ENCODE measurements at regions not wholly inside any gene's neighbourhood (a gene's known extent, or its start where the extent isn't known, plus 50 kb on each side); places are given as distances from the start of the nearest gene placed in this dataset.
"Not testable (repeated sequence)": the region's sequence is repeated elsewhere in the genome, so short reads cannot be mapped to it uniquely, and the experiment has no call there.

DNA sequence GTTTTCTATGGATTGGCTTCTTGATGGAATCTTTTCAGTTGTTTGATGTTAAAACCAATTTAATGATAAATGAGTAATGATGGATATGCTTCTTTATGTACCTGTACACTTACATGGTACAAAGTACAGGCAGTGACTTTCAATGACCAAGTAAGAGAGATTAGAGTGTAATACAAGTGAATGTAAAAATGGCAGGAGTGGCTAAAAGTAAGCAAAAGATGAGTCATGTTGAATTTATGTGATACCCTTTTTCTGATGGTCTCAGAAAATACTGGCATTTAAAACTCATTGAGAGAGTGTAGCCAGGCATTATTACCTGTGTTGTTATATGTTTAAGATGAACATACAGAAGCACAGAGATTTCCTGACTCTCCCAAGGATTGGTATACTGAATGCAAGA lies 97.1 kb downstream of the GPR85 start:
- DNase-seq (ENCODE audit: low spot score in 2 of 2) (no peak), ATAC-seq (no peak)
- Mint-ChIP-seq H3K9me3 (no peaks in the 10 kb centered on the region), H3K36me3 (no peaks in the 10 kb centered on the region), H3K27ac (no peak overlapping the region)

DNA sequence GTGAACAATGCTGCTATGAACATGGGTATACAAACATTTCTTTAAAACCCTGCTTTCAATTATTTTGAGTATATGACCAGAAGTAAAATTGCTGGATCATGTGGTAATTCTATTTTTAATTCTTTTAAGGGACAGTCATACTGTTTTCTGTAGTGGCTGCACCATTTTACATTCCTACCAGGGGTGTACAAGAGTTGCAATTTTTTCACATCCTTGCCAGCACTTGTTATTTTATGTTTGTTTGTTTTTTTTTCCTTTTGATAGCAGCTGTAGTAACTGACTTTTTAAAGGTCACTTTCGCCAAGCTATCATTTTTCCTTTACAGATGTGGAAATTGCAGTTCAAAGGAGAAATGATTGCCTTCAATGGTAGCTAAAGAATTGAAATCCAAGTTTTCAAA lies 99.5 kb downstream of the GPR85 start:
- Mint-ChIP-seq H3K9me3 (no peaks in the 10 kb centered on the region), H3K36me3 (no peaks in the 10 kb centered on the region), H3K27ac (no peak overlapping the region)

DNA sequence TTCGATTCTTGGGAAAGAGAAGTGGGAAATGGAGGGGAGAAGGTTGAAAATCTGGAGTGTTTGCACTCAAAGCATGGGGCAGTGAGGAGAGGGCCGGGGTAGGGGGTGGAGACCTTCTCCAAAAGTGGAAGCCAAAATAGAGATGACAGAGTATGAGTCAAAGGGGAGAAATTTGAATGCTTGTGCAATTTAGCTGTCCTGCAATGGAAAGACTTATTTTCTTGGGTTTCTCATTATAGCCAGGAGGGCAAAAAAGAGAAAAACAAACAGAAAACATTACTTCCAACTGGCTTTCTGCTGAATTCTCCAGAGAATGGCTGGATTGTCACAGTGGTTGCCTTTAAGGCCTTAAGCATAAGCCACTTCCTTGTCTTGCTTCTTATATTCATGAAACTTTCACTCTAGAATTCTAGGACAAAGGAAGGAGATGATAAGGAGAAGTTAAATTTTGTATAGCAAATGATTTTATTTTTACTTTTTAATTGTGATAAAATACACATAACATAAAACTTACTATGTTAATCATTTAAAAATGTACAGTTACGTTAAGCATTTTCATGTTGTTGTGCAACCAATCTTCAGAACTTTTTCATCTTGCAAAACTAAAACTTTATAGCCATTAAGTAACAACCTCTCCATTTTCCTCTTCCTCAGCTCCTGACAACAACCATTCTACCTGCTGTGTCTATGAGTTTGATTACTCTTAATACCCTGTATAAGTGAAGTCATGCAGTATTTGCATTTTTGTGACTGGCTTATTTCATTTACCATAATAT lies 100.2 kb downstream of the GPR85 start:
- no peak for DNase-seq (ENCODE audit: low spot score in 2 of 2)
- Mint-ChIP-seq H3K27ac (no peak overlapping the region), H3K36me3 (no peaks in the 10 kb centered on the region), H3K9me3 (no peaks in the 10 kb centered on the region)
- ATAC-seq = no peak

More for the DNA sequence above, 99.5 kb downstream of the GPR85 start:
- DNase-seq (ENCODE audit: low spot score in 2 of 2) (no peak), ATAC-seq (no peak)

- no peak for ATAC-seq
- DNase-seq (ENCODE audit: low spot score in 2 of 2) = no peak
- Mint-ChIP-seq H3K9me3 (no peaks in the 10 kb centered on the region), H3K36me3 (no peaks in the 10 kb centered on the region), H3K27ac (no peak overlapping the region)
Measured at GRCh38 chr7:112985377-112985987, 101.1 kb downstream of the GPR85 start.

DNA sequence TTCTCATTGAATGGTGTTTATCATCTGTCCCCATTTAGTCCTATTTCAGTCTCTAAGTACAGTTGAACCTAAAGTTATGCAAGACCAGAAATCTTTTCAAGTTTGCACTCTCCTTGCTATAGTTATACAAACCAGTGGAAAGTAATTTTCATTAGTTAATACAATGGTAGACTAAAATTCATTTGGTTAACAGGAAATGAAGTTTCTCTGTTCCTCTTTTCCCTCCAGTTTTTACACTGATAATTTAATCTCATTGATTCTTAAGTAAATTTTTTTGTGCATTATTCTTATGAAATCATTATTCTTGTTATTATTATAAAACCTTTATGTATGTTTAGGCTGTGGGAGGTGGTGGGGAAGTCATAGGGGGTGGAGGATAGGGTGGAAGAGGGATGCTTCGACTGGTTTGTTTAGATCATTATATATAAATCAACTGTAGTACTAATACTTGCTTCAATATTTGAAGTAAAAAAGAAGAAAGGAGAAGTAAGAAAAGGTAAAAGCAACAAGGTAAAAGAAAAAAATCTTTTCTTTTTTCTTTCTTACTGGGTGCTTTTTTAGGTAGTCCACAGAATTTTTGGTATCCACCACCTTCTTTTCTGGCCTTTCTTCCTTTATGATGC lies 104.1 kb downstream of the GPR85 start:
- Mint-ChIP-seq H3K9me3 (no peaks in the 10 kb centered on the region), H3K27ac (no peak overlapping the region), H3K36me3 (no peaks in the 10 kb centered on the region)
- ATAC-seq (no peak), DNase-seq (ENCODE audit: low spot score in 2 of 2) (no peak)

DNA sequence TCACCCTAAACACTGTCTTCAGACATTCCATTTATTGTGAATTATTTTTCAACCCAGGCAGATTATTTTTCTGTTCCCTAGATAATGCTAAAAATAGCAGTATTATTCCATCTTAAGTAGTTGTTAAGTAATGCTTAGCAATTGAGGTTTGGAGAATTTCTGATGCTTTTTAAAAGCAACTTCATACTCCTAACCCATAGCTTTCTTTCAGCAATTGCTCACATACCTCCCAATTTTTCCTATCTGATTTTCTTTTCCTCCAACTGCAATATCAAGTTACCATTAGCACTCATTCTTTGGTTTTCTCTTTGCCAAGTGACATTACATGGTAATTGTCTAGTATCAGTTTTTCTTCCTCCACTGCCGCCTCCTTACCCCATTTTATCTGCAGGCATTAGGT lies 104.7 kb downstream of the GPR85 start:
- Mint-ChIP-seq H3K36me3 (no peaks in the 10 kb centered on the region), H3K27ac (no peak overlapping the region), H3K9me3 (no peaks in the 10 kb centered on the region)
- DNase-seq (ENCODE audit: low spot score in 2 of 2) (no peak), ATAC-seq (no peak)

- not testable (repeated sequence) for H3K27ac Mint-ChIP-seq; H3K9me3 Mint-ChIP-seq; ATAC-seq; DNase-seq (ENCODE audit: low spot score in 2 of 2); H3K36me3 Mint-ChIP-seq
Measured at GRCh38 chr7:112979055-112979454, 107.6 kb downstream of the GPR85 start.

GRCh38 chr7:112977244-112977955 lies 109.2 kb downstream of the GPR85 start:
- not testable (repeated sequence) for H3K9me3 Mint-ChIP-seq; H3K36me3 Mint-ChIP-seq; H3K27ac Mint-ChIP-seq; DNase-seq (ENCODE audit: low spot score in 2 of 2); ATAC-seq

DNA sequence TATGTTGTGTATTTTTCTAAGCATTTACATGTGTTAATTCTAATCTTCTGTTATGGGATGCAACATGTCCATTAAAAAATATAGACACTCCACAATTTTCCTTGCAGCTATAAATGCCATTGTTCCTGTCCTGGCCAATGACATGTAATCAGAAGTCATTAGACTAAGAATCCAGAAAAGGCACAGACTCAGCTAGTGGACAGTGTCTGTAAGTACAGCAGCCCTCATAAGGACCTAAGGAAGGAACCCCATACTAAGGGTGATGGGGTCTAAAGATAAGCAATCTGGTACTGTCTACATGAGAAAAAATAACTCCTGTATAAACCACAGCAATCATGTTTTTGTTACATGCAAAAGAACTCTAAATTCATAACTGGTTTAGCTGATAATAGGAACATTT lies 115.9 kb downstream of the GPR85 start:
- DNase-seq (ENCODE audit: low spot score in 2 of 2) (no peak), ATAC-seq (no peak)
- H3K9me3 Mint-ChIP-seq = peaks cover 0 to 3% of the 10 kb centered on the region in 2 donors
- H3K36me3 Mint-ChIP-seq = no peaks in the 10 kb centered on the region
- H3K27ac Mint-ChIP-seq = no peak overlapping the region

GRCh38 chr7:112969946-112970345 lies 116.7 kb downstream of the GPR85 start:
- no peaks in the 10 kb centered on the region for H3K36me3 Mint-ChIP-seq
- no peak overlapping the region for H3K27ac Mint-ChIP-seq
- H3K9me3 Mint-ChIP-seq = peaks cover 0 to 3% of the 10 kb centered on the region in 2 donors
- DNase-seq (ENCODE audit: low spot score in 2 of 2) (no peak), ATAC-seq (no peak)

- Mint-ChIP-seq H3K27ac (no peak overlapping the region), H3K36me3 (no peaks in the 10 kb centered on the region), H3K9me3 (no peaks in the 10 kb centered on the region)
- DNase-seq (ENCODE audit: low spot score in 2 of 2) (no peak), ATAC-seq (no peak)
Measured at GRCh38 chr7:112965506-112965905, 121.1 kb downstream of the GPR85 start.

DNA sequence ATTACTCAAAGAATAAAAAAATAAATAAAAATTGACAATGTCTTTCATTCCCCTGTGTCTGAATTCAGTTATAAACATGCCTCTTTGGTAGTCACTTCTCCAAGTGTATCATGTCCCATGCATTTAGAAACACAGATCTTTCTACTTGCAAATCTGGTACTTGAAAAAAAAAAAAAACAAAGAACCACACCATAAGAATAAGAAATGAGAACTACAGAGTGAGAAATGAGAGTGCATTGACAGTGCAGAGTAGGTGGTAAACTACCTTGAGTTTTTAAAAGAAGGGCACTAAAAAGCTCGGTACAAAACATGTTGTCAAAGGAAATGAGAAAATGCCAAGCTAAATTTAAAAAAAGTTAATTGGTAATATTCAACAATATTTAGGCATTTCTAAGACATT lies 123.0 kb downstream of the GPR85 start:
- DNase-seq (ENCODE audit: low spot score in 2 of 2) (no peak), ATAC-seq (no peak)

DNA sequence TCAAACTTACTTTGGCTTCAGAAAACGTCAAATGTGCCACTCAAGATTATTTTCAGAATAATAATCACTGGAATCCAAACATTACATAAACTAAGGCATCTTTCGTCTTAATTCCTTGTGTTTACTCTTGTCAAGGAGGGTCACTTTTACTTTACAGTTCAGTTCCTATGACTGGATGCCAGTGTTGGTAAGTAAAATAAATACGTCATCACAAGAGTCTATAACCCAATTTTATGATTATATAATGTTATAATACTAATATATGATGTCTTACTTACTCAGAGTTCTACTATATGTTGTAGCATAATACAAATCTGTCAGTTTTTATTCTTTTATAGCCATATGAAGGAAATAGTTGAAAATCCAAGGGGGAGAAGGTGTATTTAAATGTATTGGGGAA lies 123.8 kb downstream of the GPR85 start:
- ATAC-seq (no peak), DNase-seq (ENCODE audit: low spot score in 2 of 2) (no peak)
- no peak overlapping the region for H3K27ac Mint-ChIP-seq
- no peaks in the 10 kb centered on the region for H3K9me3 Mint-ChIP-seq
- H3K36me3 Mint-ChIP-seq = no peaks in the 10 kb centered on the region

More for the DNA sequence above, 123.0 kb downstream of the GPR85 start:
- Mint-ChIP-seq H3K9me3 (no peaks in the 10 kb centered on the region), H3K27ac (no peak overlapping the region), H3K36me3 (no peaks in the 10 kb centered on the region)

GRCh38 chr7:112959276-112959675 lies 127.4 kb downstream of the GPR85 start:
- ATAC-seq (no peak), DNase-seq (ENCODE audit: low spot score in 2 of 2) (no peak)
- no peaks in the 10 kb centered on the region for H3K36me3 Mint-ChIP-seq
- no peaks in the 10 kb centered on the region for H3K9me3 Mint-ChIP-seq
- H3K27ac Mint-ChIP-seq = no peak overlapping the region

DNA sequence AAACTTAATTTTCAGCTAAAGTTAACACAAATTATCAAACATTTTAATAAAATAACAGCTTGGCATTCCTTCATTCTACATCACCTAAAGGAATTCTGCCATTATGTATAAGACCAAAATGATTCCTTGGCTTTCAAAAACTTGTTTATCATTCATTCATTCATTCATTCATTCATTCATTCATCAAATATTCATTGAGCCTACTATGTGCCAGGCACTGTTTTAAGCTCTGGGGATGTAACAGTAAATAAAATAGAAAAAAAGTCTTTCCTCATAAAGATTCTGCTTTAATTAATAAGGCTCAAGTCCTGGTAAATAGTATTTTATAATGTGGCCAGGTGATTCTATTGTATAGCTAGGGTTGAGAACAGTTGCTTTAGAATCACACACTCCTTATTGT lies 127.9 kb downstream of the GPR85 start:
- ATAC-seq = no peak

GRCh38 chr7:112957901-112958300 lies 128.7 kb downstream of the GPR85 start:
- Mint-ChIP-seq H3K36me3 (no peaks in the 10 kb centered on the region), H3K9me3 (no peaks in the 10 kb centered on the region), H3K27ac (no peak overlapping the region)
- DNase-seq (ENCODE audit: low spot score in 2 of 2) = no peak
- no peak for ATAC-seq

More for the DNA sequence above, 127.9 kb downstream of the GPR85 start:
- Mint-ChIP-seq H3K27ac (no peak overlapping the region), H3K9me3 (no peaks in the 10 kb centered on the region), H3K36me3 (no peaks in the 10 kb centered on the region)
- DNase-seq (ENCODE audit: low spot score in 2 of 2) = no peak

GRCh38 chr7:112953031-112953430 lies 133.6 kb downstream of the GPR85 start:
- not testable (repeated sequence) for ATAC-seq; H3K36me3 Mint-ChIP-seq; H3K27ac Mint-ChIP-seq; DNase-seq (ENCODE audit: low spot score in 2 of 2); H3K9me3 Mint-ChIP-seq

All from activated naive CD4-positive, alpha-beta T cell treated with anti-CD3 and anti-CD28 coated beads, Interleukin-2, amount 50 U/mL, for 72 hours (primary cell).